GM06990 (cell line): ENCODE measurements at regions not wholly inside any gene's neighbourhood (a gene's known extent, or its start where the extent isn't known, plus 50 kb on each side); places are given as distances from the start of the nearest gene placed in this dataset.

ENCODE experiments used
- DNase-seq: peaks from one replicate; pipeline ENCODE4 v3.0.0-alpha.2; 2011; ENCODE audit not compliant: insufficient read length; ENCODE audit errors: extremely low read depth
- H3K27me3 ChIP-seq: replicated peaks from 2 replicates; pipeline ENCODE4 v1.6.0; 2011; ENCODE audit warnings: low read length; ENCODE audit not compliant: control insufficient read depth, insufficient read depth
- H3K36me3 ChIP-seq: 2 replicates; pipeline ENCODE4 v1.5.1; 2011; ENCODE audit warnings: low read length; ENCODE audit not compliant: control insufficient read depth, insufficient read depth
- H3K4me3 ChIP-seq: replicated peaks from 2 replicates; pipeline ENCODE4 v1.5.1; 2011; ENCODE audit warnings: low read depth, mild to moderate bottlenecking, control low read depth, low read length
- CTCF ChIP-seq: IDR thresholded peaks from 2 replicates; pipeline ENCODE4 v1.5.1; 2011; ENCODE audit warnings: low read length, control low read depth, mild to moderate bottlenecking, inconsistent platforms; ENCODE audit not compliant: insufficient read depth, poor library complexity, severe bottlenecking

- no peaks in the 10 kb centered on the region for H3K27me3 ChIP-seq
- no peak overlapping the region for H3K4me3 ChIP-seq
- DNase-seq = no peak
- TF ChIP-seq CTCF = no peak
- H3K36me3 ChIP-seq = no peaks in the 10 kb centered on the region
Measured at GRCh38 chr18:27313678-27314077, 128.6 kb upstream of the CHST9 start.

- H3K27me3 ChIP-seq = no peaks in the 10 kb centered on the region
Measured at GRCh38 chr18:27312853-27313252, 127.7 kb upstream of the CHST9 start.

GRCh38 chr18:27312153-27312552, 127.0 kb upstream of the CHST9 start:
- H3K4me3 ChIP-seq = no peak overlapping the region
- no peaks in the 10 kb centered on the region for H3K36me3 ChIP-seq
- DNase-seq = no peak
- no peak for TF ChIP-seq CTCF
- no peaks in the 10 kb centered on the region for H3K27me3 ChIP-seq

More at GRCh38 chr18:27312853-27313252, 127.7 kb upstream of the CHST9 start:
- no peak overlapping the region for H3K4me3 ChIP-seq
- DNase-seq = no peak
- no peak for TF ChIP-seq CTCF
- H3K36me3 ChIP-seq = no peaks in the 10 kb centered on the region

- no peaks in the 10 kb centered on the region for H3K27me3 ChIP-seq
- DNase-seq = no peak
- TF ChIP-seq CTCF = no peak
- H3K4me3 ChIP-seq = no peak overlapping the region
- H3K36me3 ChIP-seq = no peaks in the 10 kb centered on the region
Measured at GRCh38 chr18:27311114-27311513, 126.0 kb upstream of the CHST9 start.

- no peak for TF ChIP-seq CTCF
- Histone ChIP-seq H3K36me3 (no peaks in the 10 kb centered on the region), H3K27me3 (no peaks in the 10 kb centered on the region), H3K4me3 (no peak overlapping the region)
- DNase-seq = no peak
Measured at GRCh38 chr18:27301615-27302378, 116.7 kb upstream of the CHST9 start.
